Hypothalamus (tissue), 51 donors: ENCODE measurements at regions not wholly inside any gene's neighbourhood (a gene's known extent, or its start where the extent isn't known, plus 50 kb on each side); places are given as distances from the start of the nearest gene placed in this dataset.
A peak's percentile ranks its signal among the peaks of the same experiment; 100 is the strongest.

Experiments used
- DNase-seq, 51 donors: peaks; one replicate each; lab custom pipeline; 2025; lab: John Stamatoyannopoulos, UW

- no peak for DNase-seq
Observed at GRCh38 chr18:75131381-75132000, 77.4 kb downstream of the PTGR3 start.

GRCh38 chr18:75130591-75131328 lies 78.2 kb downstream of the PTGR3 start:
- no peak for DNase-seq

- no peak for DNase-seq
Observed at GRCh38 chr18:75129717-75130477, 79.0 kb downstream of the PTGR3 start.

- DNase-seq, result no peak
Observed at GRCh38 chr18:75128911-75129716, 79.8 kb downstream of the PTGR3 start.

GRCh38 chr18:75128051-75128605 lies 80.8 kb downstream of the PTGR3 start:
- DNase-seq, result no peak

GRCh38 chr18:75127143-75128021 lies 81.6 kb downstream of the PTGR3 start:
- DNase-seq, result no peak

GRCh38 chr18:75125382-75126331 lies 83.3 kb downstream of the PTGR3 start:
- DNase-seq, result peak in 3 of 51 donors; percentile 3 to 25 (median 9)

GRCh38 chr18:75124991-75125381 lies 84.0 kb downstream of the PTGR3 start:
- no peak for DNase-seq

GRCh38 chr18:75124551-75124950 lies 84.4 kb downstream of the PTGR3 start:
- no peak for DNase-seq

GRCh38 chr18:75123113-75123512 lies 85.8 kb downstream of the PTGR3 start:
- DNase-seq, result no peak

GRCh38 chr18:75122334-75122958 lies 86.5 kb downstream of the PTGR3 start:
- DNase-seq, result no peak

GRCh38 chr18:75121266-75121665 lies 87.7 kb downstream of the PTGR3 start:
- no peak for DNase-seq

GRCh38 chr18:75120521-75120920 lies 88.4 kb downstream of the PTGR3 start:
- no peak for DNase-seq

GRCh38 chr18:75116809-75117208 lies 92.1 kb downstream of the PTGR3 start:
- no peak for DNase-seq

GRCh38 chr18:75116165-75116564 lies 92.8 kb downstream of the PTGR3 start:
- DNase-seq, result no peak

- DNase-seq, result no peak
Observed at GRCh38 chr18:75115514-75115913, 93.4 kb downstream of the PTGR3 start.
